PC-3 (cell line): ENCODE measurements at regions not wholly inside any gene's neighbourhood (a gene's known extent, or its start where the extent isn't known, plus 50 kb on each side); places are given as distances from the start of the nearest gene placed in this dataset.

Experiments
- ATAC-seq: fragments of 200-7000 bp; cut with Tn5 transposase; 2 replicates; pipeline ENCODE4 v1.9.1; 2020; ENCODE audit warnings: mild to moderate bottlenecking, moderate library complexity
- BruUV-seq: library from RNA; stranded (reverse); fragments of 400-500 nt; replicated peaks from 2 replicates; lab custom pipeline; 2021; lab: Mats Ljungman, UMichigan
- CTCF ChIA-PET: fragments of 300-600 bp; sonication (Branson Sonifier 250); formaldehyde crosslinking; loops from one replicate; lab custom pipeline; 2022; ENCODE audit warnings: antibody characterized with exemption; lab: Charles Lee
- POLR2A ChIA-PET: fragments of 300-600 bp; sonication (Branson Sonifier 250); formaldehyde crosslinking; loops from one replicate; lab custom pipeline; 2022; ENCODE audit warnings: antibody characterized with exemption; ENCODE audit not compliant: unreplicated experiment; lab: Charles Lee
- DNase-seq: peaks from one replicate; pipeline ENCODE4 v3.0.0-alpha.2; 2015
- H2AFZ ChIP-seq: fragments of 300-600 bp; sonication (generic); 2 replicates; pipeline ENCODE4 v1.6.0; 2016; ENCODE audit warnings: antibody characterized with exemption, low read length
- H3F3A ChIP-seq: fragments of 300-600 bp; sonication (generic); one replicate; pipeline ENCODE4 v1.6.0; 2017; ENCODE audit warnings: antibody characterized with exemption, low read length, control low read depth, mild to moderate bottlenecking; ENCODE audit not compliant: unreplicated experiment
- H3K27ac ChIP-seq: fragments of 300-600 bp; sonication (generic); 2 replicates; pipeline ENCODE4 v1.5.1; 2016; ENCODE audit warnings: mild to moderate bottlenecking, low read length
- H3K27me3 ChIP-seq: fragments of 300-600 bp; sonication (generic); 2 replicates; pipeline ENCODE4 v1.6.1; 2016; ENCODE audit warnings: low read length, mixed read lengths
- H3K36me3 ChIP-seq: fragments of 300-600 bp; sonication (generic); 2 replicates; pipeline ENCODE4 v1.6.1; 2016; ENCODE audit warnings: low read depth, mixed run types, low read length, mixed read lengths
- H3K4me1 ChIP-seq: fragments of 300-600 bp; sonication (generic); 2 replicates; pipeline ENCODE4 v1.5.1; 2016; ENCODE audit warnings: low read length; ENCODE audit not compliant: insufficient read depth
- H3K4me2 ChIP-seq: fragments of 300-600 bp; sonication (generic); 2 replicates; pipeline ENCODE4 v1.6.0; 2016; ENCODE audit warnings: low read length
- H3K4me3 ChIP-seq: fragments of 300-600 bp; sonication (generic); 2 replicates; pipeline ENCODE4 v1.5.1; 2016; ENCODE audit warnings: mild to moderate bottlenecking, low read length, mixed read lengths
- H3K79me2 ChIP-seq: fragments of 300-600 bp; sonication (generic); 2 replicates; pipeline ENCODE4 v1.6.1; 2017; ENCODE audit warnings: low read length, mixed read lengths
- H3K9ac ChIP-seq: fragments of 300-600 bp; sonication (generic); 2 replicates; pipeline ENCODE4 v1.6.0; 2016; ENCODE audit warnings: mild to moderate bottlenecking, low read length
- H3K9me2 ChIP-seq: fragments of 300-600 bp; sonication (generic); replicated peaks from 2 replicates; pipeline ENCODE4 v1.6.1; 2016; ENCODE audit warnings: mixed run types, low read length, mixed read lengths
- H3K9me3 ChIP-seq: fragments of 300-600 bp; sonication (generic); 2 replicates; pipeline ENCODE4 v1.6.1; 2016; ENCODE audit warnings: low read length, mixed read lengths
- H4K20me1 ChIP-seq: fragments of 300-600 bp; sonication (generic); 2 replicates; pipeline ENCODE4 v1.6.1; 2016; ENCODE audit warnings: low read length, mixed read lengths
- EZH2 ChIP-seq: fragments of 300-600 bp; sonication (generic); IDR thresholded peaks from one replicate; pipeline ENCODE4 v1.6.1; 2017; ENCODE audit warnings: antibody characterized with exemption, mild to moderate bottlenecking, low read length; ENCODE audit not compliant: unreplicated experiment
- EZH2phosphoT487 ChIP-seq: fragments of 300-600 bp; sonication (generic); IDR thresholded peaks from 2 replicates; pipeline ENCODE4 v1.6.1; 2018; ENCODE audit warnings: mild to moderate bottlenecking, antibody characterized with exemption, low read length, borderline replicate concordance
- intact Hi-C: fragments of 100-400 bp; cut with micrococcal nuclease; formaldehyde crosslinking; loops from 2 replicates; pipeline ENCODE4 v1.9.0; 2023
- TF ChIP-seq, protein P1 (sequence below): fragments of 300-600 bp; sonication (generic); conservative IDR thresholded peaks from 2 replicates; pipeline ENCODE4 v1.5.1; 2017; ENCODE audit warnings: antibody characterized with exemption, low read depth, mild to moderate bottlenecking, low read length

GRCh38 chr15:70222606-70223005 lies 124.9 kb upstream of the TLE3 start:
- no peaks in the 10 kb centered on the region for H4K20me1 ChIP-seq
- no peak for ATAC-seq
- no peaks in the 10 kb centered on the region for H3K9me3 ChIP-seq
- no peak overlapping the region for H3K4me2 ChIP-seq
- no peak for TF ChIP-seq EZH2
- TF ChIP-seq, protein P1, sequence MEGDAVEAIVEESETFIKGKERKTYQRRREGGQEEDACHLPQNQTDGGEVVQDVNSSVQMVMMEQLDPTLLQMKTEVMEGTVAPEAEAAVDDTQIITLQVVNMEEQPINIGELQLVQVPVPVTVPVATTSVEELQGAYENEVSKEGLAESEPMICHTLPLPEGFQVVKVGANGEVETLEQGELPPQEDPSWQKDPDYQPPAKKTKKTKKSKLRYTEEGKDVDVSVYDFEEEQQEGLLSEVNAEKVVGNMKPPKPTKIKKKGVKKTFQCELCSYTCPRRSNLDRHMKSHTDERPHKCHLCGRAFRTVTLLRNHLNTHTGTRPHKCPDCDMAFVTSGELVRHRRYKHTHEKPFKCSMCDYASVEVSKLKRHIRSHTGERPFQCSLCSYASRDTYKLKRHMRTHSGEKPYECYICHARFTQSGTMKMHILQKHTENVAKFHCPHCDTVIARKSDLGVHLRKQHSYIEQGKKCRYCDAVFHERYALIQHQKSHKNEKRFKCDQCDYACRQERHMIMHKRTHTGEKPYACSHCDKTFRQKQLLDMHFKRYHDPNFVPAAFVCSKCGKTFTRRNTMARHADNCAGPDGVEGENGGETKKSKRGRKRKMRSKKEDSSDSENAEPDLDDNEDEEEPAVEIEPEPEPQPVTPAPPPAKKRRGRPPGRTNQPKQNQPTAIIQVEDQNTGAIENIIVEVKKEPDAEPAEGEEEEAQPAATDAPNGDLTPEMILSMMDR, result no peak
- no peak for TF ChIP-seq EZH2phosphoT487
- H3K27me3 ChIP-seq, result peaks cover 18% of the 10 kb centered on the region
- no peaks in the 10 kb centered on the region for H3F3A ChIP-seq
- DNase-seq, result no peak
- H2AFZ ChIP-seq, result no peak overlapping the region
- no TSS peak for BruUV-seq
- no peaks in the 10 kb centered on the region for H3K4me1 ChIP-seq
- no peak overlapping the region for H3K27ac ChIP-seq
- H3K9ac ChIP-seq, result no peak overlapping the region
- H3K4me3 ChIP-seq, result no peak overlapping the region
- ChIA-PET POLR2A (no interaction called here), CTCF (no interaction called here)
- H3K36me3 ChIP-seq, result no peaks in the 10 kb centered on the region
- H3K79me2 ChIP-seq, result no peaks in the 10 kb centered on the region
- H3K9me2 ChIP-seq, result no peaks in the 10 kb centered on the region
- intact Hi-C loops, result no loop called here

DNA sequence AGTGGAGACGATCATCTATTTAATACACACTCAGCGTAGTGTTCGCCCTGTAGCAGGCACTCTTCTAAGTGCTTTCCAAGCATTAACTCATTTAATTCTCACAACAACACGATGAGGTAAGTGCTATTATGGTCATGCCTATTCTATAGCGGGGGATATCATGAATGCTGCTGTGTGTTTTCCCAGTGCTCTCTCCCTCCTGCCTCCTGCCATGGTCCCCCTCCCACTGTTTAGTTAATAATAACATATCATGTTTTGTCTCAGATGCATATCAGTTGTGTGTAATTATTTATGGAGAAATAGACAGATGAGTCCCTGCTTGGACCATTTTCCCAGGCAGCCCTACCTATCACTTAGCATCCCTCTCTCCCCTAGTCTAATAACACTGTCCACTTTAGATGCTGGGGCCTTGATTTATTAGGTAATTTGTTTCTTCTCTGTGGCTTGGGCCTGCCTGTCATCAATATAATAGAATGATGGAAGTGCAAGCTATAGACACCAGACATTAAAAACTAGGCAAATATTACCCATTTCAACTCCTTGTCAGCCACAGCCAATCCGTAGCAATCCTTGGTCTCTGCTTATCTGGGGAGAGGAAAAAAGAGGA lies 122.9 kb upstream of the TLE3 start:
- CTCF ChIA-PET, result no interaction called here
- Histone ChIP-seq H3K9me3 (no peaks in the 10 kb centered on the region), H3K4me3 (no peak overlapping the region), H3K4me2 (no peak overlapping the region), H3K27me3 (peaks cover 14% of the 10 kb centered on the region; the same call in 1 of the 2 replicates), H2AFZ (no peak overlapping the region), H4K20me1 (no peaks in the 10 kb centered on the region), H3K9me2 (no peaks in the 10 kb centered on the region), H3K36me3 (no peaks in the 10 kb centered on the region), H3F3A (no peaks in the 10 kb centered on the region), H3K79me2 (no peaks in the 10 kb centered on the region), H3K27ac (no peak overlapping the region), H3K4me1 (no peaks in the 10 kb centered on the region), H3K9ac (no peak overlapping the region)
- DNase-seq (no peak), ATAC-seq (no peak)
- TF ChIP-seq, protein P1, result no peak
- TF ChIP-seq EZH2phosphoT487 (no peak), EZH2 (no peak)
- no TSS peak for BruUV-seq
- intact Hi-C loops, result no loop called here
- POLR2A ChIA-PET, result no interaction called here

DNA sequence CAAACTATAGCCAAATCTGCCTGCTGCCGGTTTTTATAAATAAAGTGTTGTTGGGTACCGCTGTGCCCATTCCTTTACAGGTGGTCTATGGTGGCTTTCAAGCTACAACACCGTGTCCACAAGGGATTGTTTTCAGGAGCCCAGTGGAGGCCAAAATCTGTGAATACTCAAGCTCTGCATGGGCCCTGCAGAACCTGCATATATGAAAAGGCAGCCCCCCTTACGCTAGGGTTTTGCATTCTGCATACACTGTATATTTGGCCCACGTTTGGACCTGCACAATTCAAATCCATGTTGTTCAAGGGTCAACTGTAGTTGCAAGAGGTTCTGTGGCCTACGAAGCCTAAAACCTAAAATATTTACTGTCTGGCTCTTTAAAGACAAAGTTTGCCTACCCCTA lies 122.2 kb upstream of the TLE3 start:
- H3K9ac ChIP-seq, result no peak overlapping the region
- no peaks in the 10 kb centered on the region for H4K20me1 ChIP-seq
- H3F3A ChIP-seq, result no peaks in the 10 kb centered on the region
- POLR2A ChIA-PET, result no interaction called here
- H3K4me1 ChIP-seq, result no peaks in the 10 kb centered on the region
- intact Hi-C loops, result no loop called here
- H3K27ac ChIP-seq, result no peak overlapping the region
- no peak for ATAC-seq
- H3K79me2 ChIP-seq, result no peaks in the 10 kb centered on the region
- no peak overlapping the region for H2AFZ ChIP-seq
- no peak overlapping the region for H3K4me3 ChIP-seq
- BruUV-seq, result no TSS peak
- no peak overlapping the region for H3K4me2 ChIP-seq
- H3K27me3 ChIP-seq, result 0 out of 2 replicates have a peak, but pooled peaks cover 8% of the 10 kb centered on the region
- no peaks in the 10 kb centered on the region for H3K9me3 ChIP-seq
- CTCF ChIA-PET, result no interaction called here
- no peak for DNase-seq
- TF ChIP-seq EZH2phosphoT487 (no peak), EZH2 (no peak)
- TF ChIP-seq, protein P1, result no peak
- no peaks in the 10 kb centered on the region for H3K36me3 ChIP-seq
- H3K9me2 ChIP-seq, result no peaks in the 10 kb centered on the region
